B cell (primary cell): ENCODE measurements at regions not wholly inside any gene's neighbourhood (a gene's known extent, or its start where the extent isn't known, plus 50 kb on each side); places are given as distances from the start of the nearest gene placed in this dataset.

Experiments
- ATAC-seq: fragments of 200-7000 bp; cut with Tn5 transposase; one replicate; pipeline ENCODE4 v1.10.0; 2021; ENCODE audit warnings: low read depth, mild to moderate bottlenecking, moderate number of reproducible peaks, moderate library complexity
- CTCF ChIA-PET: fragments of 350-600 bp; sonication (Branson Sonifier 250); formaldehyde crosslinking; loops from one replicate; lab custom pipeline; 2021; ENCODE audit warnings: antibody characterized with exemption, inconsistent platforms; lab: Charles Lee
- POLR2A ChIA-PET: fragments of 350-600 bp; sonication (Branson Sonifier 250); formaldehyde crosslinking; loops from one replicate; lab custom pipeline; 2021; ENCODE audit warnings: antibody characterized with exemption; lab: Charles Lee
- DNase-seq: peaks from one replicate; pipeline ENCODE4 v3.0.0; 2013
- H2AFZ ChIP-seq: 2 replicates; pipeline ENCODE4 v1.6.1; 2012; ENCODE audit warnings: mild to moderate bottlenecking, low read depth, low read length; ENCODE audit not compliant: insufficient read depth, poor library complexity, severe bottlenecking
- H3K27ac ChIP-seq, 2 donors: 1 replicate in 1 of 2; 2 replicates in 1 of 2; pipeline ENCODE4 v1.5.1; 2012 to 2013; ENCODE audit warnings: low read length in 2 of 2, mild to moderate bottlenecking in 2 of 2, moderate library complexity in 1 of 2
- H3K27me3 ChIP-seq, 4 experiments: fragments of 200-600 bp in 1 of 4; sonication (generic) in 1 of 4; replicated peaks in 1 of 4; 1 replicate in 2 of 4; 2 replicates in 2 of 4; pipeline versions ENCODE4 v1.6.1 to v1.7.0; 2013 to 2016; ENCODE audit warnings: low read length in 3 of 4, mild to moderate bottlenecking in 2 of 4, mixed read lengths in 1 of 4, moderate library complexity in 1 of 4; ENCODE audit not compliant: insufficient read depth in 4 of 4, control insufficient read depth in 3 of 4; ENCODE audit errors: control extremely low read depth in 1 of 4
- H3K36me3 ChIP-seq, 2 experiments: replicated peaks in 1 of 2; 1 replicate in 1 of 2; 2 replicates in 1 of 2; pipeline versions ENCODE4 v1.6.1 to v1.7.1; 2013; ENCODE audit warnings: low read length in 1 of 2; ENCODE audit not compliant: insufficient read depth in 2 of 2, control insufficient read depth in 1 of 2; ENCODE audit errors: control extremely low read depth in 1 of 2, extremely low read depth in 1 of 2
- H3K4me1 ChIP-seq, 2 donors: fragments of 200-600 bp in 1 of 2; sonication (generic) in 1 of 2; 1 replicate in 1 of 2; 2 replicates in 1 of 2; pipeline versions ENCODE4 v1.5.1 to v1.6.1; 2013 to 2017; ENCODE audit warnings: low read length in 2 of 2; ENCODE audit not compliant: control insufficient read depth in 2 of 2, insufficient read depth in 2 of 2
- H3K4me2 ChIP-seq: replicated peaks from 2 replicates; pipeline ENCODE3; 2012; ENCODE audit warnings: mild to moderate bottlenecking, low read depth, low read length; ENCODE audit not compliant: poor library complexity, severe bottlenecking
- H3K4me3 ChIP-seq, 5 experiments: fragments of 200-600 bp in 1 of 5; sonication (generic) in 1 of 5; 1 replicate in 3 of 5; 2 replicates in 2 of 5; pipeline versions ENCODE4 v1.5.1 to v1.7.0; 2011 to 2016; ENCODE audit warnings: low read length in 4 of 5, mild to moderate bottlenecking in 4 of 5, low read depth in 2 of 5, control low read depth in 1 of 5, moderate library complexity in 1 of 5; ENCODE audit not compliant: insufficient read depth in 1 of 5; ENCODE audit errors: control extremely low read depth in 1 of 5, extremely low read depth in 1 of 5
- H3K79me2 ChIP-seq: fragments of 200-600 bp; sonication (generic); one replicate; pipeline ENCODE4 v1.6.0; 2016; ENCODE audit warnings: low read length; ENCODE audit not compliant: control insufficient read depth, insufficient read depth
- H3K9ac ChIP-seq: fragments of 200-600 bp; sonication (generic); 2 replicates; pipeline ENCODE4 v1.6.1; 2017; ENCODE audit warnings: mild to moderate bottlenecking, low read length, moderate library complexity
- H3K9me3 ChIP-seq, 3 donors: one replicate each; pipeline versions ENCODE4 v1.6.1 to v1.7.1; 2013; ENCODE audit warnings: low read length in 2 of 3; ENCODE audit not compliant: control insufficient read depth in 2 of 3, insufficient read depth in 1 of 3; ENCODE audit errors: control extremely low read depth in 1 of 3
- H4K20me1 ChIP-seq: 2 replicates; pipeline ENCODE4 v1.6.0; 2012; ENCODE audit warnings: mild to moderate bottlenecking, low read length; ENCODE audit not compliant: insufficient read depth, control insufficient read depth, poor library complexity, severe bottlenecking
- H3K27ac Mint-ChIP-seq: one replicate; pipeline ENCODE4 v1.8.0; 2021; ENCODE audit warnings: mixed read lengths
- H3K27me3 Mint-ChIP-seq: one replicate; pipeline ENCODE4 v1.8.0; 2021; ENCODE audit warnings: mixed read lengths
- H3K4me1 Mint-ChIP-seq: one replicate; pipeline ENCODE4 v1.8.0; 2021; ENCODE audit warnings: mixed read lengths
- H3K4me3 Mint-ChIP-seq: one replicate; pipeline ENCODE4 v1.8.0; 2021; ENCODE audit warnings: mixed read lengths
- H3K9me3 Mint-ChIP-seq: one replicate; pipeline ENCODE4 v1.8.0; 2022; ENCODE audit warnings: mixed read lengths; ENCODE audit not compliant: insufficient read depth
- EZH2 ChIP-seq: IDR thresholded peaks from 2 replicates; pipeline ENCODE4 v1.6.1; 2012; ENCODE audit warnings: borderline replicate concordance, low read depth, mild to moderate bottlenecking, moderate library complexity, low read length; ENCODE audit not compliant: insufficient read depth, poor library complexity, severe bottlenecking
- WGBS: methylation state at CpG from one replicate; pipeline ENCODE4 v1.1.5; 2013; ENCODE audit warnings: missing lambda C conversion rate; ENCODE audit not compliant: insufficient coverage; 5-methylcytosine and 5-hydroxymethylcytosine counted together
- intact Hi-C: fragments of 100-400 bp; cut with micrococcal nuclease; formaldehyde crosslinking; loops from one replicate; pipeline ENCODE4 v1.10.0; 2022
- TF ChIP-seq, protein P1 (sequence below): fragments of 200-600 bp; IDR thresholded peaks from one replicate; pipeline ENCODE4 v1.8.0; 2022; ENCODE audit warnings: antibody characterized with exemption, mild to moderate bottlenecking

GRCh38 chr1:222357252-222357651 is 190.7 kb downstream of the HHIPL2 start:
- no peak overlapping the region for H3K4me3 Mint-ChIP-seq
- Histone ChIP-seq H3K4me2 (no peak overlapping the region), H3K9ac (no peak overlapping the region), H3K9me3 (peaks cover 0 to 4% (median 0%) of the 10 kb centered on the region in 3 donors), H2AFZ (no peak overlapping the region), H3K36me3 (no peaks in the 10 kb centered on the region), H3K27me3 (no peaks in the 10 kb centered on the region), H3K79me2 (no peaks in the 10 kb centered on the region), H3K4me3 (no peak overlapping the region), H4K20me1 (no peaks in the 10 kb centered on the region), H3K27ac (no peak overlapping the region), H3K4me1 (no peaks in the 10 kb centered on the region)
- ATAC-seq (no peak), DNase-seq (no peak)
- H3K9me3 Mint-ChIP-seq = peaks cover 3% of the 10 kb centered on the region
- no CpG with 5 or more reads among the region's 4 CpGs for WGBS
- peaks cover 4% of the 10 kb centered on the region for H3K27me3 Mint-ChIP-seq
- no peak for TF ChIP-seq EZH2
- TF ChIP-seq, protein P1, sequence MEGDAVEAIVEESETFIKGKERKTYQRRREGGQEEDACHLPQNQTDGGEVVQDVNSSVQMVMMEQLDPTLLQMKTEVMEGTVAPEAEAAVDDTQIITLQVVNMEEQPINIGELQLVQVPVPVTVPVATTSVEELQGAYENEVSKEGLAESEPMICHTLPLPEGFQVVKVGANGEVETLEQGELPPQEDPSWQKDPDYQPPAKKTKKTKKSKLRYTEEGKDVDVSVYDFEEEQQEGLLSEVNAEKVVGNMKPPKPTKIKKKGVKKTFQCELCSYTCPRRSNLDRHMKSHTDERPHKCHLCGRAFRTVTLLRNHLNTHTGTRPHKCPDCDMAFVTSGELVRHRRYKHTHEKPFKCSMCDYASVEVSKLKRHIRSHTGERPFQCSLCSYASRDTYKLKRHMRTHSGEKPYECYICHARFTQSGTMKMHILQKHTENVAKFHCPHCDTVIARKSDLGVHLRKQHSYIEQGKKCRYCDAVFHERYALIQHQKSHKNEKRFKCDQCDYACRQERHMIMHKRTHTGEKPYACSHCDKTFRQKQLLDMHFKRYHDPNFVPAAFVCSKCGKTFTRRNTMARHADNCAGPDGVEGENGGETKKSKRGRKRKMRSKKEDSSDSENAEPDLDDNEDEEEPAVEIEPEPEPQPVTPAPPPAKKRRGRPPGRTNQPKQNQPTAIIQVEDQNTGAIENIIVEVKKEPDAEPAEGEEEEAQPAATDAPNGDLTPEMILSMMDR = no peak
- POLR2A ChIA-PET = no interaction called here
- no peak overlapping the region for H3K27ac Mint-ChIP-seq
- intact Hi-C loops = no loop called here
- CTCF ChIA-PET = no interaction called here
- peaks cover 2% of the 10 kb centered on the region for H3K4me1 Mint-ChIP-seq

DNA sequence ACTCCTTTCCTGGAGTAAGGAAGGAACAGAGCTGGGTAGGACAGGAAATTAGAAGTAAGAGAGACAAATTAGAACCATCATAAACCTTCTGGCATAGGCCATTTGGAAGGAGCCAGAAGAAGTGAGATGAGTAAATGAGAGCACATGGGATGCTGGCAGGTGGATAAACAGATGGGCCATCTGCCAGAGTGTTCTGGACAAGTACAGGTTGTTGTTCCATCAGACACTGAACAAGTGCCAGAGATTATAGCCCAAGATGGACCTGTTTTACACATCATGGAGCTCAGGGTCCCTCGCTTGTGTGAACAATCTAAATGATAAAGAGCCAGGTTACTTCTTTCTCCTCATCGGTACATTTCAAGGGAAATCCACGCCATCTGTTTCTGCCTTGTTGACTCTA is 200.3 kb downstream of the HHIPL2 start:
- no peaks in the 10 kb centered on the region for H4K20me1 ChIP-seq
- ChIA-PET CTCF (no interaction called here), POLR2A (no interaction called here)
- Mint-ChIP-seq H3K4me1 (no peaks in the 10 kb centered on the region), H3K9me3 (no peaks in the 10 kb centered on the region), H3K27ac (no peak overlapping the region), H3K27me3 (peaks cover 32% of the 10 kb centered on the region), H3K4me3 (no peak overlapping the region)
- intact Hi-C loops = no loop called here
- H2AFZ ChIP-seq = no peak overlapping the region
- ATAC-seq (no peak), DNase-seq (no peak)
- H3K36me3 ChIP-seq = no peaks in the 10 kb centered on the region
- 75% methylated on average over 1 of the region's 3 CpGs for WGBS
- H3K4me1 ChIP-seq = no peaks in the 10 kb centered on the region
- H3K4me3 ChIP-seq = no peak overlapping the region
- H3K9me3 ChIP-seq = peaks cover 0 to 1% (median 0%) of the 10 kb centered on the region in 3 donors
- H3K27ac ChIP-seq = no peak overlapping the region
- H3K4me2 ChIP-seq = no peak overlapping the region
- no peaks in the 10 kb centered on the region for H3K79me2 ChIP-seq
- H3K9ac ChIP-seq = no peak overlapping the region
- no peak for TF ChIP-seq EZH2
- TF ChIP-seq, protein P1 = no peak
- no peaks in the 10 kb centered on the region for H3K27me3 ChIP-seq
